ENCODE measurements at regions not wholly inside any gene's neighbourhood (a gene's known extent, or its start where the extent isn't known, plus 50 kb on each side); places are given as distances from the start of the nearest gene placed in this dataset.
"Not testable (repeated sequence)": the region's sequence is repeated elsewhere in the genome, so short reads cannot be mapped to it uniquely, and the experiment has no call there.

DNA sequence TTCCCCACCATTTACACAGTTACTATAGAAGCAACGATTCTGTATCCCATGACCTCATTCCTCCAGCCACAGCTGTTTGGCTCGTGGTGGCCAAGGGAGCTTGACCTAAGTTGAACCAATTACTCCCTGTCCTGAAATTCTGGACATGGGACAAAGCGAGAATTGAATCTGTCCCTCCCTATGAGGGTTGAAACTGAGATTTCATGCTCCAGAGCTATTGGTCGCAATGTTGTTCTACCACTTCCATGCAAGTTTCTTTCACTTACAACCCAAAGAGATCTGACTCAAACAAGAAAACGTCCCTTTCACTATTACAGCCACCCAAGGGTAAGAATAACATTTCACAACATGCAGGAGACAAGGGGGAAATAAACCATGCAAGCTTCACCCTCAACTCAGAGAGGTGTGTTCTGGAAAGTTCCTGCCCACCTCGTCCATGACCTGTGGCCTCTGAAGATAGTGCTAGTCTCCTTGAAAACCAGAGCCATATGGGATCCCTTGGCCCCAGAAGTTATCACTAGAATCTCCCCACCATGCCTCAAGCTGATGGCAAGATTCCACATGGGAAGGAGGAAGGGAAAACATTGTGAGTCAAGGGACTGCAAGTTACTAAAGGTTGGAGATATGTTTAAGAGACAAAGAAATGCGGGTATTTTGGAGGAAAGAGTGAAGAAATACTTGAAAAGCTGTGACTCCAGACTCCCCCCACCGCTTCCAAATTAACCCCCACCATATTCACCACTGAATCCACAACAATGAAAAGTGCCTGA, 74.5 kb upstream of the SRSF6 start:
- intact Hi-C loops (cut with DNase I; ENCODE audit: low total_unique reads) (no loop called here), in situ Hi-C loops (cut with MboI; ENCODE audit: low sequenced_read_pairs in 4 of 4) (no loop called here)
- peak; percentile 27 to 47 for ATAC-seq
- Histone ChIP-seq H3K4me3 (no peak overlapping the region), H3K9me3 (no peaks in the 10 kb centered on the region), H3K27me3 (no peaks in the 10 kb centered on the region), H3K36me3 (no peaks in the 10 kb centered on the region), H3K4me1 (no peaks in the 10 kb centered on the region), H3K27ac (no peak overlapping the region)
- TF ChIP-seq CTCF (IDR thresholded peaks at IDR 0.05 in 4 of 5, conservative IDR thresholded peaks at IDR 0.05 in 1 of 5) = no peak
- TF ChIP-seq POLR2A (IDR thresholded peaks at IDR 0.05) = no peak
- no peak for DNase-seq

DNA sequence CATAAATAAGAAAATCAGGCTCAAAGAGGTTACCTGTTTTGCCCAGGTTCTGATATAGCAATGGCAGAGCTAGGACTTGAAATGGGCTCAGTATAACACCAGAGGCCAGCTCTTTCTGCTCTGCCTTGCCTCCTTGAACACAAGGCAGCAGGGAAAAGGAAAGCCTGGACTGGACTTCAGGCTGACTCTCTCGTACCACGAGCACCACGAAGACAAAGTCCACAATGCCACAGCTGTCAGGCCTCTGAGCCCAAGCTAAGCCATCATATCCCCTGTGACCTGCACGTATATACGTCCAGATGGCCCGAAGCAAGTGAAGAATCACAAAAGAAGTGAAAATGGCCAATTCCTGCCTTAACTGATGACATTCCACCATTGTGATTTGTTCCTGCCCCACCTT, 75.6 kb upstream of the SRSF6 start:
- H3K4me1 ChIP-seq; intact Hi-C loops (cut with DNase I; ENCODE audit: low total_unique reads); ATAC-seq; in situ Hi-C loops (cut with MboI; ENCODE audit: low sequenced_read_pairs in 4 of 4); H3K36me3 ChIP-seq; H3K9me3 ChIP-seq; H3K4me3 ChIP-seq; H3K27me3 ChIP-seq; H3K27ac ChIP-seq; DNase-seq: not testable (repeated sequence)

DNA sequence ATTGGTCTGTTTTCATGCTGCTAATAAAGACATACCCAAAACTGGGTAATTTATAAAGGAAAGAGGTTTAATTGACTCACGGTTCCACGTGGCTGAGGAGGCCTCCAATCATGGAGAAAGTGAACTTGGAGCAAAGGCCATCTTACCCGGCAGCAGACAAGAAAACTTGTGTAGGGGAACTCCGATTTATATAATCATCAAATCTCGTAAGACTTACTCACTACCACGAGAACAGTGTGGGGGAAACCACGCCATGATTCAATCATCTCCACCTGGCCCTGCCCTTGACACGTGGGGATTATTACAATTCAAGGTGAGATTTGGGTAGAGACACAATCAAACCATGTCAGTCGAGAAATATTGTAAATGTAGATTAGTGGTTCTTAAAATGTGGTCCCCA, 76.2 kb upstream of the SRSF6 start:
- intact Hi-C loops (cut with DNase I; ENCODE audit: low total_unique reads); H3K4me1 ChIP-seq; H3K9me3 ChIP-seq; ATAC-seq; H3K4me3 ChIP-seq; in situ Hi-C loops (cut with MboI; ENCODE audit: low sequenced_read_pairs in 4 of 4); H3K36me3 ChIP-seq; DNase-seq; H3K27ac ChIP-seq; H3K27me3 ChIP-seq: not testable (repeated sequence)

DNA sequence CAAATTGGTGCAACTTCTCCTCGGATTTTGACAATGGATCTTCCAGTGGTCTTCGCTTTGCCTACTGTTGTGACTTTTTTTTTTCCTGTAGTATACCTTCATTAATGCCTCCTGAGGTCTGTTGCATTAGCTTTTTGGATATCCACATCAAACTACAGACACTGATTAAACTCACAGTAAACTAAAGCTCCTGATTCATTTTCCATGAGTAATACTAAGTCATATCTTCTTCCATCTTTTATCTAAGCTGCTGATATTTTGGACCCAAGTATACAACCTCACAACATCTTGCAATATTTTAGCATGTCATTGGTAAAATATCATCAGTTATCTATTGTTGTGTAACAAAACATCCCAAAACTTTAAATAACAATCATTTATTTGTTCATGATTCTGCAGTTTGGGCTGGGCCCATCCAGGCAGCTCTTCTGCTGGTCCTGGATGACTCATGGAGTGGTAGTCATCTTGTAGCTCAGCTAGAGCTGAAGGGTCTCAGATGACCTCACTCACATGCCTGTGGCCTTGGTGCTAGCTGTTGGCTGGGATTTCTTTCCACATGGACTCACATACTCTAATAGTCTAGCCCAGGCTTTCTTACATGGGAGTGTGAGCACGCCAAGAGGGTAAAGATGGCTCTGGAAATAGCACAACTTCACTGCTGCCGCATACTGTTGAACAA, 78.3 kb upstream of the SRSF6 start:
- Histone ChIP-seq H3K4me1 (no peaks in the 10 kb centered on the region), H3K9me3 (no peaks in the 10 kb centered on the region), H3K36me3 (no peaks in the 10 kb centered on the region), H3K27me3 (no peaks in the 10 kb centered on the region), H3K4me3 (no peak overlapping the region), H3K27ac (no peak overlapping the region)
- in situ Hi-C loops (cut with MboI; ENCODE audit: low sequenced_read_pairs in 4 of 4) = no loop called here
- intact Hi-C loops (cut with DNase I; ENCODE audit: low total_unique reads) = no loop called here
- ATAC-seq (no peak), DNase-seq (no peak)
- TF ChIP-seq POLR2A (IDR thresholded peaks at IDR 0.05) = no peak
- TF ChIP-seq CTCF (IDR thresholded peaks at IDR 0.05 in 4 of 5, conservative IDR thresholded peaks at IDR 0.05 in 1 of 5) = no peak

- Histone ChIP-seq H3K27ac (no peak overlapping the region), H3K36me3 (no peaks in the 10 kb centered on the region), H3K4me3 (no peak overlapping the region), H3K9me3 (no peaks in the 10 kb centered on the region), H3K27me3 (no peaks in the 10 kb centered on the region), H3K4me1 (no peaks in the 10 kb centered on the region)
- no peak for ATAC-seq
- TF ChIP-seq CTCF (IDR thresholded peaks at IDR 0.05 in 4 of 5, conservative IDR thresholded peaks at IDR 0.05 in 1 of 5) (no peak), POLR2A (IDR thresholded peaks at IDR 0.05) (no peak)
- in situ Hi-C loops (cut with MboI; ENCODE audit: low sequenced_read_pairs in 4 of 4) (no loop called here), intact Hi-C loops (cut with DNase I; ENCODE audit: low total_unique reads) (no loop called here)
- DNase-seq = no peak
These were observed 80.9 kb upstream of the SRSF6 start for GRCh38 chr20:43376831-43377230.
